ENCODE measurements at regions not wholly inside any gene's neighbourhood (a gene's known extent, or its start where the extent isn't known, plus 50 kb on each side); places are given as distances from the start of the nearest gene placed in this dataset.
"Not testable (repeated sequence)": the region's sequence is repeated elsewhere in the genome, so short reads cannot be mapped to it uniquely, and the experiment has no call there.

- 13% methylated on average over 4 of the region's 10 CpGs for WGBS (ENCODE audit: missing lambda C conversion rate)
- CTCF ChIA-PET, result not testable (repeated sequence)
These were observed 469.6 kb upstream of the ZNG1F start for GRCh38 chr9:41658706-41659105.

DNA sequence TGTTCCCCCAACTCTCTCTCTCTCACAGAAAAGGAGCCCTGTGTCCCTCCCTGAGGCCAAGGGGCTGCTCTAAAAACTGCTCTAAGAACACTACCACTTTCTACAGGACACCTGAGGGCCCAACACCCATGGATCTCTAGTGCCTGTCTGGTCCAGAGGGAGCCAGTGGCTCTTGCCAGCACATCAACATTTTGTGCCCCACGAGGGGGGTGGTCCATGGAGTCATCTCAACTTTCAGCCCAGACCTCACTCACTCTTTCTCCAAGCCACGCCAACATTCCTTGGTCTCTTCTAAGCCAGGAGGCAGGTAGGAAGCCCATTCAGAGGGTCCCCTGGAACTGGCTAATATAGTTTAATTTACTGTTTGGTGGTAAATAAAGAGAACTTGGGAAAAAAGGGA lies 469.0 kb upstream of the ZNG1F start:
- H3K27ac ChIP-seq; DNase-seq (ENCODE audit: low read depth in 1 of 2, low spot score in 1 of 2); H3K4me2 ChIP-seq; H3K4me1 ChIP-seq; H3K4me3 ChIP-seq; H3K9me3 ChIP-seq; CTCF ChIA-PET; POLR2A ChIA-PET; FAIRE-seq; ATAC-seq: not testable (repeated sequence)
- 21% methylated on average over 2 of the region's 2 CpGs for WGBS (ENCODE audit: missing lambda C conversion rate)

More at GRCh38 chr9:41658706-41659105, 469.6 kb upstream of the ZNG1F start:
- FAIRE-seq, H3K9me3 ChIP-seq, POLR2A ChIA-PET, H3K27ac ChIP-seq, H3K4me3 ChIP-seq, H3K4me2 ChIP-seq, H3K4me1 ChIP-seq, ATAC-seq: not testable (repeated sequence)
- peak in 1 of 2 experiments; percentile 0 for DNase-seq (ENCODE audit: low read depth in 1 of 2, low spot score in 1 of 2)

DNA sequence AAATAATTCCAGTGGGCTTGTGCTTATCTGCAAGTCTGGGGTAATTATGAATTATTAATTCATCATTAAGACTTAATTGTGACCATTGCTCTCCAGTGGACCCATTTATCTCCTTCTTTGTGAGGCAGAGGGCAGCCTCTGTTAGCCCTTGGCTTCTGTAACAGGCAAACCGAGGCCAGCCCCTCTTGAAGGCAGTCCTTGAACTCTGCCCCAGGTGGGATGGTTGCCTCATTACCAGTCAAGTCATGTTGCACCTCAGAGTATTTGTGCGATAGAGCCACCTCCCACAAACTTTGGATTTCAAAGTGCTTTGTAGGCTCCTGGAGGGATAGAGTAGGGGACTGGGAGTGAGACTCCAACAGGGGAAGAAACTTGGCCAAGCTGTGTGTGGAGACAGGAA lies 468.0 kb upstream of the ZNG1F start:
- CTCF ChIA-PET; DNase-seq (ENCODE audit: low read depth in 1 of 2, low spot score in 1 of 2); H3K4me2 ChIP-seq; H3K4me3 ChIP-seq; POLR2A ChIA-PET; H3K9me3 ChIP-seq; H3K27ac ChIP-seq; ATAC-seq; H3K4me1 ChIP-seq; FAIRE-seq: not testable (repeated sequence)
- WGBS (ENCODE audit: missing lambda C conversion rate), result 48% methylated on average over 2 of the region's 2 CpGs

GRCh38 chr9:41655071-41655554 lies 466.0 kb upstream of the ZNG1F start:
- H3K4me2 ChIP-seq, CTCF ChIA-PET, ATAC-seq: not testable (repeated sequence)

GRCh38 chr9:41654349-41654748 lies 465.2 kb upstream of the ZNG1F start:
- H3K27ac ChIP-seq; POLR2A ChIA-PET; H3K4me3 ChIP-seq; CTCF ChIA-PET; ATAC-seq; H3K4me1 ChIP-seq; H3K9me3 ChIP-seq; FAIRE-seq; H3K4me2 ChIP-seq; DNase-seq (ENCODE audit: low read depth in 1 of 2, low spot score in 1 of 2): not testable (repeated sequence)
- 70% methylated on average over 13 of the region's 16 CpGs for WGBS (ENCODE audit: missing lambda C conversion rate)

More at GRCh38 chr9:41655071-41655554, 466.0 kb upstream of the ZNG1F start:
- POLR2A ChIA-PET; H3K4me3 ChIP-seq; H3K9me3 ChIP-seq; FAIRE-seq; DNase-seq (ENCODE audit: low read depth in 1 of 2, low spot score in 1 of 2); H3K27ac ChIP-seq; H3K4me1 ChIP-seq: not testable (repeated sequence)
- WGBS (ENCODE audit: missing lambda C conversion rate), result 67% methylated on average over 21 of the region's 35 CpGs

GRCh38 chr9:41653560-41654340 lies 464.6 kb upstream of the ZNG1F start:
- POLR2A ChIA-PET; H3K4me1 ChIP-seq; H3K9me3 ChIP-seq; H3K4me2 ChIP-seq; CTCF ChIA-PET; DNase-seq (ENCODE audit: low read depth in 1 of 2, low spot score in 1 of 2); ATAC-seq; FAIRE-seq; H3K4me3 ChIP-seq; H3K27ac ChIP-seq: not testable (repeated sequence)
- 82% methylated on average over 19 of the region's 21 CpGs for WGBS (ENCODE audit: missing lambda C conversion rate)

- H3K9me3 ChIP-seq; H3K27ac ChIP-seq; H3K4me1 ChIP-seq; CTCF ChIA-PET; FAIRE-seq; H3K4me3 ChIP-seq; ATAC-seq; H3K4me2 ChIP-seq; DNase-seq (ENCODE audit: low read depth in 1 of 2, low spot score in 1 of 2); POLR2A ChIA-PET: not testable (repeated sequence)
- 90% methylated on average over 17 of the region's 17 CpGs for WGBS (ENCODE audit: missing lambda C conversion rate)
These were observed 463.7 kb upstream of the ZNG1F start for GRCh38 chr9:41652800-41653199.

DNA sequence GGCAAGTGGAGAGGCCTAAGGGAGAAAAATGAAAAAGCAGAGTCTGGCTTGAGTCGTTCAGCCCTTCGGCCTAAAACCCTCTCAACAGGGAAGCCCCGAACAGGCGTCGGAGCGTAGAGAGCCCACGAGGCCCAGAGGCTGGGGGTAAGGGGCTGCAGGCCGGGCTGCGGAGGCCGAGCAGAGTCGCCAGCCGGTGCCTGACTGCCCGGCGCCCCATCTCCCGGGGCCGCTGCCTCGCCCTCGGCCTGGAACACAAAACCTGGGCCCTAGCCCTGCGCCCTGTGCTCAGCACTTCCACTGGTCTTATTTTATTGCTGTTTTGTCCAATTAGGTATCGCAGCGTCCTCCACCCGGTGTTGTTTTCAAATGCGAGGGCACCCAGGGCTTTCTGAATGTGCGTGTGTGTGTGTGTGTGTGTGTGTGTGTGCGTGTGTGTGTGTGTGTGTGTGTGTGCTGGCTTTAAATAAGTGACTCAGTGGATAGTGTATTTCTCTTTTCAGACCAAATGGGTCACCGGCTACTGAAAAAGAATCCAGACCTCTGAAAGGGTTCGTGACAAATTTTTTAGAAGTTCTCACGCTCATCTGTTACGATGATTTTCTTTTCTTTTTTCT lies 463.1 kb upstream of the ZNG1F start:
- 80% methylated on average over 25 of the region's 29 CpGs for WGBS (ENCODE audit: missing lambda C conversion rate)
- CTCF ChIA-PET, result not testable (repeated sequence)

DNA sequence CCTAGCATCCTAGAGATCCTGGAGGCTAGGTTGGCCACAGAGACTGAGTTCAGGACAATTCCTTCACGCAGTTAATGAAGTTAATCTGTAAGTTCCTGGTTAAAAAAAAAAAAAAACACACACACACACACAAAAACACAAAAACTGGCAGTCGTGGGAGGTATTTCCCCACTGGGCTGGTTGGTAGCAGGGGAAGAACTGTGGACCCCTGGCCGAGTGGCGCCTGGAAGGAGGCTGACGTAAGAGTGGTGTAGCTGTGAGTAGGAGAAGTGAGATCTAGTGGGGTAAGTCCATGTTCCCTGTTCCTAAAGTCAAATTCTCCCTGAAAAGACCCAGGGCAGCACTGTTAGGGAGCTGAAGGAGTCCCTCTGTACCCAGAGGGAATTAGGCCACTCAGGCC lies 461.0 kb upstream of the ZNG1F start:
- H3K4me1 ChIP-seq; CTCF ChIA-PET; H3K4me3 ChIP-seq; H3K9me3 ChIP-seq; H3K4me2 ChIP-seq; DNase-seq (ENCODE audit: low read depth in 1 of 2, low spot score in 1 of 2); POLR2A ChIA-PET; FAIRE-seq; ATAC-seq; H3K27ac ChIP-seq: not testable (repeated sequence)
- 82% methylated on average over 5 of the region's 5 CpGs for WGBS (ENCODE audit: missing lambda C conversion rate)

More for the DNA sequence above, 463.1 kb upstream of the ZNG1F start:
- H3K27ac ChIP-seq; DNase-seq (ENCODE audit: low read depth in 1 of 2, low spot score in 1 of 2); H3K9me3 ChIP-seq; POLR2A ChIA-PET; ATAC-seq; H3K4me2 ChIP-seq; H3K4me3 ChIP-seq; FAIRE-seq; H3K4me1 ChIP-seq: not testable (repeated sequence)

DNA sequence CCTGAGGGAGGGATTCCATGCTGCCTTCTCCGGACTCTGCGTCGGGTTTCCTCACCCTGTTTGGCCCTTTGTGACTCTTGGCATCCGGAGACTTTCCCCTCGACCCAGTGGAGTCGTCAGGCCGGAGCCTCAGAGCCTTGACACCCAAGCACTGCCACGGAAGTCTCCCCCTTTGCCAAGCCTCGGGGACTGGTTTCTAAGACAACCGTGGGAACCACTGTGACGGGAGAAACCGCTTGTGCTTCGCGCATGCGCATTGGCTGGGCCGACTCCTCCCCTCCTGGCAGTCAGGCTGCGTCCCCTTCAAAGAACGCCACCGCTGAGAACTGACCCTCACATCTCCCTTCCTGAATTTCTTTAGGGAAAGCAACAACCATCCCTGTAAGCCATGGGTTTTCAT lies 459.4 kb upstream of the ZNG1F start:
- H3K27ac ChIP-seq, POLR2A ChIA-PET, CTCF ChIA-PET, H3K9me3 ChIP-seq, H3K4me1 ChIP-seq, H3K4me3 ChIP-seq, FAIRE-seq: not testable (repeated sequence)
- 9% methylated on average over 10 of the region's 19 CpGs for WGBS (ENCODE audit: missing lambda C conversion rate)
- DNase-seq (ENCODE audit: low read depth in 1 of 2, low spot score in 1 of 2), result peak in 1 of 2 experiments; percentile 35
- H3K4me2 ChIP-seq, result peak overlapping the region; percentile 55; the same call in 2 of the 3 replicates
- peak; percentile 64; a peak in 1 of 6 replicates for ATAC-seq

DNA sequence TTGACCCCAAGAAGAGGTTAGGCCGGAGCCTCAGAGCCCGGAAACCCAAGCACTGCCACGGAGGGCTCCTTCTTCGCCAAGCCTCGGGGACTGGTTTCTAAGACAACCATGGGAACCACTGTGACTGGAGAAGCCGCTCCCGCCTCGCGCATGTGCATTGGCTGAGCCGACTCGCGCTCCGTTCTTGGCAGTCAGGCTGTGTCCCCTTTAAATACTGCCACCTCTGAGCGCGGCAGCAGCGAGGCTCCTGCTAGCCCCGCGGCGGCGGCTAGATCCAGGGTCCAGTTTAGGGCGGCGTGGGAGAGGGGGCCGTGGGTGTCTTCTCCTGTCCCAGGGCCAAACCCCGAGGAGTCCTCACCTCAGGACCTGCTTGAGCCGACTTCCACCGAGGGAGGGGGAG lies 457.1 kb upstream of the ZNG1F start:
- FAIRE-seq; H3K4me2 ChIP-seq; CTCF ChIA-PET; H3K9me3 ChIP-seq; DNase-seq (ENCODE audit: low read depth in 1 of 2, low spot score in 1 of 2); H3K4me1 ChIP-seq; POLR2A ChIA-PET; H3K4me3 ChIP-seq; ATAC-seq; H3K27ac ChIP-seq: not testable (repeated sequence)
- WGBS (ENCODE audit: missing lambda C conversion rate), result 92% methylated on average over 22 of the region's 26 CpGs
